GM13976 (cell line): ENCODE measurements at regions not wholly inside any gene's neighbourhood (a gene's known extent, or its start where the extent isn't known, plus 50 kb on each side); places are given as distances from the start of the nearest gene placed in this dataset.

Source experiments
- DNase-seq: peaks from one replicate; pipeline ENCODE4 v3.0.0; 2012; ENCODE audit warnings: low spot score
- CTCF ChIP-seq: IDR thresholded peaks from 2 replicates; pipeline ENCODE4 v1.5.1; 2012; ENCODE audit warnings: borderline replicate concordance, mild to moderate bottlenecking; ENCODE audit not compliant: insufficient read depth; ENCODE audit errors: extremely low read depth, missing control alignments, control extremely low read depth
- in situ Hi-C: fragments of 300-500 bp; cut with MboI; formaldehyde crosslinking; loops from one replicate; pipeline ENCODE4 v1.12.0; 2022; ENCODE audit warnings: low sequenced_read_pairs, mixed read lengths, inconsistent platforms; ENCODE audit not compliant: unreplicated experiment

- TF ChIP-seq CTCF: no peak
Observed at GRCh38 chr9:89887286-89887685, 282.5 kb downstream of the GADD45G start.

GRCh38 chr9:89888233-89888632 is 283.4 kb downstream of the GADD45G start:
- in situ Hi-C loops: no loop called here
- no peak for TF ChIP-seq CTCF
- no peak for DNase-seq

More at GRCh38 chr9:89887286-89887685, 282.5 kb downstream of the GADD45G start:
- in situ Hi-C loops: no loop called here
- no peak for DNase-seq

- in situ Hi-C loops: no loop called here
- TF ChIP-seq CTCF: no peak
- DNase-seq: no peak
Observed at GRCh38 chr9:89888677-89889076, 283.9 kb downstream of the GADD45G start.

- in situ Hi-C loops: no loop called here
- no peak for DNase-seq
- TF ChIP-seq CTCF: no peak
Observed at GRCh38 chr9:89889865-89890264, 285.1 kb downstream of the GADD45G start.

GRCh38 chr9:89890326-89890980 is 285.6 kb downstream of the GADD45G start:
- TF ChIP-seq CTCF: no peak
- in situ Hi-C loops: no loop called here
- no peak for DNase-seq

GRCh38 chr9:89891221-89891590 is 286.4 kb downstream of the GADD45G start:
- in situ Hi-C loops: no loop called here
- no peak for TF ChIP-seq CTCF
- no peak for DNase-seq
